GF-D8 (cell line): ENCODE measurements at regions not wholly inside any gene's neighbourhood (a gene's known extent, or its start where the extent isn't known, plus 50 kb on each side); places are given as distances from the start of the nearest gene placed in this dataset.

Experiments used
- DNase-seq: peaks from one replicate; lab custom pipeline; 2025; lab: John Stamatoyannopoulos, UW

GRCh38 chr10:78319841-78320240 lies 286.2 kb downstream of the RPS24 start:
- DNase-seq = no peak

GRCh38 chr10:78320506-78320905 lies 286.8 kb downstream of the RPS24 start:
- DNase-seq = no peak

- DNase-seq = no peak
Measured at GRCh38 chr10:78321000-78321399, 287.3 kb downstream of the RPS24 start.

- no peak for DNase-seq
Measured at GRCh38 chr10:78321500-78321899, 287.8 kb downstream of the RPS24 start.

- no peak for DNase-seq
Measured at GRCh38 chr10:78326372-78326771, 292.7 kb downstream of the RPS24 start.

GRCh38 chr10:78327778-78328591 lies 294.3 kb downstream of the RPS24 start:
- no peak for DNase-seq

- no peak for DNase-seq
Measured at GRCh38 chr10:78328592-78329404, 295.1 kb downstream of the RPS24 start.

- no peak for DNase-seq
Measured at GRCh38 chr10:78330884-78331283, 297.2 kb downstream of the RPS24 start.

- no peak for DNase-seq
Measured at GRCh38 chr10:78331391-78331922, 297.8 kb downstream of the RPS24 start.

GRCh38 chr10:78332012-78332411 lies 298.3 kb downstream of the RPS24 start:
- DNase-seq = no peak

- no peak for DNase-seq
Measured at GRCh38 chr10:78332657-78333056, 299.0 kb downstream of the RPS24 start.

GRCh38 chr10:78333362-78334143 lies 299.9 kb downstream of the RPS24 start:
- no peak for DNase-seq

GRCh38 chr10:78335371-78335690 lies 301.7 kb downstream of the RPS24 start:
- DNase-seq = no peak

GRCh38 chr10:78335691-78336401 lies 302.2 kb downstream of the RPS24 start:
- DNase-seq = no peak

- DNase-seq = no peak
Measured at GRCh38 chr10:78336402-78336791, 302.7 kb downstream of the RPS24 start.

- no peak for DNase-seq
Measured at GRCh38 chr10:78337016-78337415, 303.4 kb downstream of the RPS24 start.

GRCh38 chr10:78337646-78338391 lies 304.2 kb downstream of the RPS24 start:
- no peak for DNase-seq

GRCh38 chr10:78338717-78339116 lies 305.1 kb downstream of the RPS24 start:
- DNase-seq = no peak

- no peak for DNase-seq
Measured at GRCh38 chr10:78339251-78339650, 305.6 kb downstream of the RPS24 start.

- no peak for DNase-seq
Measured at GRCh38 chr10:78341953-78342614, 308.4 kb downstream of the RPS24 start.
